Skin epidermis (tissue), 12 donors: ENCODE measurements at regions not wholly inside any gene's neighbourhood (a gene's known extent, or its start where the extent isn't known, plus 50 kb on each side); places are given as distances from the start of the nearest gene placed in this dataset.

Source experiments
- H3K27ac ChIP-seq, 21 experiments: fragments of 200-600 bp; sonication (generic) in 11 of 21; one replicate each; pipeline ENCODE4 v1.5.0; 2020; ENCODE audit warnings: mild to moderate bottlenecking in 3 of 21, inconsistent platforms in 2 of 21, moderate library complexity in 2 of 21
- H3K4me3 ChIP-seq, 7 experiments: fragments of 200-600 bp; sonication (generic) in 2 of 7; one replicate each; pipeline ENCODE4 v1.5.0; 2020; ENCODE audit warnings: inconsistent platforms in 2 of 7, mild to moderate bottlenecking in 2 of 7, moderate library complexity in 1 of 7

- H3K27ac ChIP-seq, result no peak overlapping the region
- no peak overlapping the region for H3K4me3 ChIP-seq
Observed at GRCh38 chr10:2836921-2837662, 230.3 kb upstream of the PFKP start.

- no peak overlapping the region for H3K27ac ChIP-seq
- H3K4me3 ChIP-seq, result no peak overlapping the region
Observed at GRCh38 chr10:2834214-2834613, 233.1 kb upstream of the PFKP start.

GRCh38 chr10:2831509-2831908, 235.8 kb upstream of the PFKP start:
- Histone ChIP-seq H3K4me3 (no peak overlapping the region), H3K27ac (no peak overlapping the region)

GRCh38 chr10:2828741-2829140, 238.6 kb upstream of the PFKP start:
- Histone ChIP-seq H3K27ac (no peak overlapping the region), H3K4me3 (no peak overlapping the region)

GRCh38 chr10:2826675-2827074, 240.7 kb upstream of the PFKP start:
- H3K27ac ChIP-seq, result no peak overlapping the region

GRCh38 chr10:2825841-2826240, 241.5 kb upstream of the PFKP start:
- Histone ChIP-seq H3K4me3 (no peak overlapping the region), H3K27ac (no peak overlapping the region)

More at GRCh38 chr10:2826675-2827074, 240.7 kb upstream of the PFKP start:
- no peak overlapping the region for H3K4me3 ChIP-seq

GRCh38 chr10:2817940-2818636, 249.3 kb upstream of the PFKP start:
- no peak overlapping the region for H3K27ac ChIP-seq

GRCh38 chr10:2813693-2814092, 253.7 kb upstream of the PFKP start:
- Histone ChIP-seq H3K4me3 (no peak overlapping the region), H3K27ac (no peak overlapping the region)

More at GRCh38 chr10:2817940-2818636, 249.3 kb upstream of the PFKP start:
- H3K4me3 ChIP-seq, result no peak overlapping the region

GRCh38 chr10:2813286-2813685, 254.1 kb upstream of the PFKP start:
- no peak overlapping the region for H3K4me3 ChIP-seq
- no peak overlapping the region for H3K27ac ChIP-seq

- Histone ChIP-seq H3K27ac (no peak overlapping the region), H3K4me3 (no peak overlapping the region)
Observed at GRCh38 chr10:2812631-2813030, 254.7 kb upstream of the PFKP start.

GRCh38 chr10:2800178-2800577, 267.2 kb upstream of the PFKP start:
- H3K4me3 ChIP-seq, result no peak overlapping the region

GRCh38 chr10:2798336-2799022, 268.9 kb upstream of the PFKP start:
- Histone ChIP-seq H3K27ac (no peak overlapping the region), H3K4me3 (no peak overlapping the region)

More at GRCh38 chr10:2800178-2800577, 267.2 kb upstream of the PFKP start:
- H3K27ac ChIP-seq, result no peak overlapping the region

- Histone ChIP-seq H3K4me3 (no peak overlapping the region), H3K27ac (no peak overlapping the region)
Observed at GRCh38 chr10:2791774-2792443, 275.4 kb upstream of the PFKP start.

- Histone ChIP-seq H3K27ac (no peak overlapping the region), H3K4me3 (no peak overlapping the region)
Observed at GRCh38 chr10:2790396-2791188, 276.8 kb upstream of the PFKP start.

- Histone ChIP-seq H3K27ac (no peak overlapping the region), H3K4me3 (no peak overlapping the region)
Observed at GRCh38 chr10:2786251-2786650, 281.1 kb upstream of the PFKP start.

GRCh38 chr10:2784766-2785165, 282.6 kb upstream of the PFKP start:
- Histone ChIP-seq H3K4me3 (no peak overlapping the region), H3K27ac (no peak overlapping the region)

- Histone ChIP-seq H3K4me3 (no peak overlapping the region), H3K27ac (no peak overlapping the region)
Observed at GRCh38 chr10:2782950-2783349, 284.4 kb upstream of the PFKP start.

GRCh38 chr10:2782265-2782664, 285.1 kb upstream of the PFKP start:
- Histone ChIP-seq H3K4me3 (no peak overlapping the region), H3K27ac (no peak overlapping the region)

GRCh38 chr10:2777666-2778355, 289.5 kb upstream of the PFKP start:
- Histone ChIP-seq H3K4me3 (no peak overlapping the region), H3K27ac (no peak overlapping the region)
